PFSK-1 (cell line): ENCODE measurements at regions not wholly inside any gene's neighbourhood (a gene's known extent, or its start where the extent isn't known, plus 50 kb on each side); places are given as distances from the start of the nearest gene placed in this dataset.

Source experiments
- FOXP2 ChIP-seq: optimal IDR thresholded peaks from 2 replicates; pipeline ENCODE3; 2011; ENCODE audit warnings: borderline replicate concordance, control low read depth, inconsistent platforms; ENCODE audit not compliant: insufficient read depth; ENCODE audit errors: extremely low read length, extremely low read depth
- POLR2AphosphoS5 ChIP-seq: IDR thresholded peaks from 2 replicates; pipeline ENCODE4 v1.6.1; 2012; ENCODE audit warnings: low read depth, mild to moderate bottlenecking, control low read depth, low read length, moderate library complexity
- REST ChIP-seq, 2 experiments: IDR thresholded peaks; 2 replicates each; pipeline versions ENCODE4 v1.6.1 to v1.8.0; 2011 to 2012; ENCODE audit warnings: low read depth in 2 of 2, low read length in 2 of 2, control low read depth in 1 of 2, inconsistent platforms in 1 of 2, mild to moderate bottlenecking in 1 of 2, moderate library complexity in 1 of 2; ENCODE audit not compliant: insufficient read depth in 1 of 2
- SIN3A ChIP-seq: IDR thresholded peaks from 2 replicates; pipeline ENCODE4 v1.6.1; 2012; ENCODE audit warnings: mild to moderate bottlenecking, low read length, moderate library complexity, borderline replicate concordance; ENCODE audit not compliant: insufficient read depth
- TAF1 ChIP-seq: IDR thresholded peaks from 2 replicates; pipeline ENCODE4 v1.6.1; 2012; ENCODE audit warnings: low read length, control low read depth, borderline replicate concordance; ENCODE audit not compliant: insufficient read depth

GRCh38 chr12:88775742-88776151 is 195.5 kb upstream of the KITLG start:
- TF ChIP-seq TAF1 (no peak), POLR2AphosphoS5 (no peak), REST (IDR thresholded peaks at IDR 0.05; ENCODE audit: insufficient read depth in 1 of 2, low read depth in 2 of 2, low read length in 2 of 2) (no peak)

GRCh38 chr12:88767699-88768098 is 187.4 kb upstream of the KITLG start:
- TF ChIP-seq REST (IDR thresholded peaks at IDR 0.05; ENCODE audit: insufficient read depth in 1 of 2, low read depth in 2 of 2, low read length in 2 of 2) (no peak), POLR2AphosphoS5 (no peak), SIN3A (no peak), TAF1 (no peak), FOXP2 (no peak)

- TF ChIP-seq POLR2AphosphoS5 (no peak), TAF1 (no peak), FOXP2 (no peak), REST (IDR thresholded peaks at IDR 0.05; ENCODE audit: insufficient read depth in 1 of 2, low read depth in 2 of 2, low read length in 2 of 2) (no peak), SIN3A (no peak)
Observed at GRCh38 chr12:88764781-88765480, 184.7 kb upstream of the KITLG start.

GRCh38 chr12:88763536-88764100 is 183.3 kb upstream of the KITLG start:
- no peak for TF ChIP-seq TAF1
- no peak for TF ChIP-seq REST (IDR thresholded peaks at IDR 0.05; ENCODE audit: insufficient read depth in 1 of 2, low read depth in 2 of 2, low read length in 2 of 2)
- TF ChIP-seq SIN3A: no peak
- TF ChIP-seq POLR2AphosphoS5: no peak
- no peak for TF ChIP-seq FOXP2

- TF ChIP-seq REST (IDR thresholded peaks at IDR 0.05; ENCODE audit: insufficient read depth in 1 of 2, low read depth in 2 of 2, low read length in 2 of 2) (no peak), SIN3A (no peak), TAF1 (no peak), POLR2AphosphoS5 (no peak), FOXP2 (no peak)
Observed at GRCh38 chr12:88758176-88758575, 177.9 kb upstream of the KITLG start.
